DMS79 treated with DMSO at 0.1 percent for 48 hours (cell line): ENCODE measurements at regions not wholly inside any gene's neighbourhood (a gene's known extent, or its start where the extent isn't known, plus 50 kb on each side); places are given as distances from the start of the nearest gene placed in this dataset.
A peak's percentile ranks its signal among the peaks of the same experiment; 100 is the strongest.

Experiments used
- DNase-seq: peaks from one replicate; lab custom pipeline; 2025; lab: John Stamatoyannopoulos, UW

- DNase-seq, result no peak
Measured at GRCh38 chr20:4513720-4514119, 172.5 kb upstream of the PRNP start.

- no peak for DNase-seq
Measured at GRCh38 chr20:4512891-4513550, 173.2 kb upstream of the PRNP start.

GRCh38 chr20:4511776-4512175 lies 174.5 kb upstream of the PRNP start:
- no peak for DNase-seq

GRCh38 chr20:4509825-4510522 lies 176.3 kb upstream of the PRNP start:
- no peak for DNase-seq

- no peak for DNase-seq
Measured at GRCh38 chr20:4508773-4509172, 177.5 kb upstream of the PRNP start.

- DNase-seq, result no peak
Measured at GRCh38 chr20:4507288-4507719, 179.0 kb upstream of the PRNP start.

- DNase-seq, result no peak
Measured at GRCh38 chr20:4504814-4505213, 181.4 kb upstream of the PRNP start.

GRCh38 chr20:4502756-4503155 lies 183.5 kb upstream of the PRNP start:
- DNase-seq, result no peak

GRCh38 chr20:4493386-4493785 lies 192.9 kb upstream of the PRNP start:
- no peak for DNase-seq

GRCh38 chr20:4491643-4492042 lies 194.6 kb upstream of the PRNP start:
- DNase-seq, result no peak

GRCh38 chr20:4490606-4491280 lies 195.5 kb upstream of the PRNP start:
- DNase-seq, result no peak

- no peak for DNase-seq
Measured at GRCh38 chr20:4490045-4490444, 196.2 kb upstream of the PRNP start.

- DNase-seq, result no peak
Measured at GRCh38 chr20:4488407-4489339, 197.6 kb upstream of the PRNP start.

- no peak for DNase-seq
Measured at GRCh38 chr20:4484379-4484997, 201.8 kb upstream of the PRNP start.

- no peak for DNase-seq
Measured at GRCh38 chr20:4483961-4484360, 202.3 kb upstream of the PRNP start.

GRCh38 chr20:4483486-4483885 lies 202.8 kb upstream of the PRNP start:
- no peak for DNase-seq

- DNase-seq, result no peak
Measured at GRCh38 chr20:4480104-4480503, 206.2 kb upstream of the PRNP start.

GRCh38 chr20:4476903-4477500 lies 209.3 kb upstream of the PRNP start:
- no peak for DNase-seq

GRCh38 chr20:4472906-4473305 lies 213.3 kb upstream of the PRNP start:
- no peak for DNase-seq

GRCh38 chr20:4471221-4471620 lies 215.0 kb upstream of the PRNP start:
- no peak for DNase-seq

GRCh38 chr20:4470375-4470774 lies 215.9 kb upstream of the PRNP start:
- peak; percentile 87 for DNase-seq
